Loucy (cell line): ENCODE measurements at regions not wholly inside any gene's neighbourhood (a gene's known extent, or its start where the extent isn't known, plus 50 kb on each side); places are given as distances from the start of the nearest gene placed in this dataset.

Experiments
- H2AFZ ChIP-seq: fragments of 200-600 bp; sonication (generic); 2 replicates; pipeline ENCODE4 v1.6.0; 2016; ENCODE audit warnings: antibody characterized with exemption, mild to moderate bottlenecking, low read length, moderate library complexity
- H3F3A ChIP-seq: fragments of 200-600 bp; 2 replicates; pipeline ENCODE4 v1.6.0; 2016; ENCODE audit warnings: antibody characterized with exemption, low read depth, mild to moderate bottlenecking
- H3K27me3 ChIP-seq: fragments of 200-600 bp; sonication (generic); 2 replicates; pipeline ENCODE4 v1.6.1; 2014; ENCODE audit warnings: low read length, mild to moderate bottlenecking; ENCODE audit not compliant: insufficient read depth, poor library complexity, severe bottlenecking
- H3K36me3 ChIP-seq: fragments of 200-600 bp; sonication (generic); 2 replicates; pipeline ENCODE4 v1.6.1; 2016; ENCODE audit warnings: low read length; ENCODE audit not compliant: insufficient read depth
- H3K4me1 ChIP-seq: fragments of 200-600 bp; sonication (generic); 2 replicates; pipeline ENCODE4 v1.5.1; 2014; ENCODE audit warnings: low read length, mild to moderate bottlenecking; ENCODE audit not compliant: insufficient read depth, poor library complexity, severe bottlenecking
- H3K4me2 ChIP-seq: fragments of 200-600 bp; sonication (generic); 2 replicates; pipeline ENCODE4 v1.6.0; 2014; ENCODE audit warnings: antibody characterized with exemption, low read length, low read depth, mild to moderate bottlenecking; ENCODE audit not compliant: poor library complexity, severe bottlenecking
- H3K4me3 ChIP-seq: fragments of 200-600 bp; sonication (generic); 2 replicates; pipeline ENCODE4 v1.5.1; 2014; ENCODE audit warnings: low read length, mild to moderate bottlenecking, mixed read lengths; ENCODE audit not compliant: poor library complexity, severe bottlenecking
- H3K79me2 ChIP-seq: fragments of 200-600 bp; sonication (generic); 2 replicates; pipeline ENCODE4 v1.6.1; 2014; ENCODE audit warnings: low read length; ENCODE audit not compliant: insufficient read depth
- H3K9ac ChIP-seq: fragments of 200-600 bp; sonication (generic); 2 replicates; pipeline ENCODE4 v1.6.0; 2014; ENCODE audit warnings: mild to moderate bottlenecking, low read depth, low read length, moderate library complexity; ENCODE audit not compliant: poor library complexity, severe bottlenecking
- H3K9me2 ChIP-seq: fragments of 200-600 bp; sonication (generic); replicated peaks from 2 replicates; pipeline ENCODE4 v1.6.1; 2016; ENCODE audit warnings: low read depth, low read length, mixed read lengths
- H3K9me3 ChIP-seq: fragments of 200-600 bp; sonication (generic); 2 replicates; pipeline ENCODE4 v1.6.1; 2014; ENCODE audit warnings: mild to moderate bottlenecking, antibody characterized with exemption, low read length, low read depth; ENCODE audit not compliant: insufficient read depth
- H4K20me1 ChIP-seq: fragments of 200-600 bp; sonication (generic); 2 replicates; pipeline ENCODE4 v1.6.0; 2014; ENCODE audit warnings: antibody characterized with exemption, low read length, mild to moderate bottlenecking; ENCODE audit not compliant: insufficient read depth, poor library complexity, severe bottlenecking
- EZH2phosphoT487 ChIP-seq: fragments of 200-600 bp; IDR thresholded peaks from 2 replicates; pipeline ENCODE4 v1.6.1; 2018; ENCODE audit warnings: antibody characterized with exemption, mild to moderate bottlenecking, moderate library complexity, borderline replicate concordance
- TF ChIP-seq, protein P1 (sequence below): fragments of 200-600 bp; sonication (generic); conservative IDR thresholded peaks from 2 replicates; pipeline ENCODE4 v1.5.1; 2014; ENCODE audit warnings: mild to moderate bottlenecking, antibody characterized with exemption, low read length

DNA sequence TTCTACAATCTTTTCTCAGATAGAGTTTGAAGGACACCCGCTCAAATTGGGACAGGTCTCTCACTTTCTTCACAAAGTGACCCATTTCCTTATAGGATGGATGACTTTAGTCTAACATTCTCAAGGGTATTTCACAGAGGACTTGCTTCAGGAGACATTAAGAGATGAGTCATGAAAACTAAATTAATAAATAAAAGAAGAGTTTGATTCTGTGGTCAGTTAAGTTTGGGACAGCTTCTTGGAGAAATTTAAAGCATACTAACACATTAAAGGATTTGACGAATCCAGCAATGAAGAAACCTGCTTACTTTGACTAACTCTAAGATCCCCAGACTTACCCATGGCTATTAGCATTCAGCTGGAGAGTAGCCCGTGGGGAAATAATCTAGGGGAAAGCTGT, 95.6 kb upstream of the RAB3GAP2 start:
- Histone ChIP-seq H3K4me2 (no peak overlapping the region), H2AFZ (no peak overlapping the region), H3K27me3 (no peaks in the 10 kb centered on the region), H3F3A (no peaks in the 10 kb centered on the region), H3K9ac (no peak overlapping the region), H3K9me3 (no peaks in the 10 kb centered on the region), H4K20me1 (no peaks in the 10 kb centered on the region), H3K9me2 (no peaks in the 10 kb centered on the region), H3K4me1 (no peaks in the 10 kb centered on the region), H3K36me3 (no peaks in the 10 kb centered on the region), H3K4me3 (no peak overlapping the region), H3K79me2 (no peaks in the 10 kb centered on the region)
- TF ChIP-seq EZH2phosphoT487 = no peak
- TF ChIP-seq, protein P1, sequence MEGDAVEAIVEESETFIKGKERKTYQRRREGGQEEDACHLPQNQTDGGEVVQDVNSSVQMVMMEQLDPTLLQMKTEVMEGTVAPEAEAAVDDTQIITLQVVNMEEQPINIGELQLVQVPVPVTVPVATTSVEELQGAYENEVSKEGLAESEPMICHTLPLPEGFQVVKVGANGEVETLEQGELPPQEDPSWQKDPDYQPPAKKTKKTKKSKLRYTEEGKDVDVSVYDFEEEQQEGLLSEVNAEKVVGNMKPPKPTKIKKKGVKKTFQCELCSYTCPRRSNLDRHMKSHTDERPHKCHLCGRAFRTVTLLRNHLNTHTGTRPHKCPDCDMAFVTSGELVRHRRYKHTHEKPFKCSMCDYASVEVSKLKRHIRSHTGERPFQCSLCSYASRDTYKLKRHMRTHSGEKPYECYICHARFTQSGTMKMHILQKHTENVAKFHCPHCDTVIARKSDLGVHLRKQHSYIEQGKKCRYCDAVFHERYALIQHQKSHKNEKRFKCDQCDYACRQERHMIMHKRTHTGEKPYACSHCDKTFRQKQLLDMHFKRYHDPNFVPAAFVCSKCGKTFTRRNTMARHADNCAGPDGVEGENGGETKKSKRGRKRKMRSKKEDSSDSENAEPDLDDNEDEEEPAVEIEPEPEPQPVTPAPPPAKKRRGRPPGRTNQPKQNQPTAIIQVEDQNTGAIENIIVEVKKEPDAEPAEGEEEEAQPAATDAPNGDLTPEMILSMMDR = no peak

DNA sequence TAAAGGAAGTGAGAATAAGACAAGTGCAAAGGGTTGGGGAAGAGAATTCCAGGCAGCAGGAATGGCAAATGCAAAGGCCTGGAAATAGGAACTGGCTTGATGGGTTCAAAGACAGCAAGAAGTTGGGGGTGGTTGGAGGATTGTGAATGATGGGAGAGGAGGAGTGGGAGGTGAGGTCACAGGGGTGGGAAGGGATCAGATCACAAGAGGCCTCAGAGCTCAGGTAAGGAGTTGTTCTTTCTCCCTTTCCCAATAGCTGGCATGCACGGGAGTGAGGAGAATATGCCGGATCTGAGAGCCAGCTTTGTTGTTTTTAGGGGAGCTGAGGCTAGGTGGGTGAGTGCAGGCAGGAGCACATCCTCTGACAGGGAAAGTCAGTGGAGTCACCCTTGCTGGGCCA, 94.0 kb upstream of the RAB3GAP2 start:
- TF ChIP-seq EZH2phosphoT487 = no peak
- TF ChIP-seq, protein P1 = no peak
- no peak overlapping the region for H3K9ac ChIP-seq
- no peak overlapping the region for H3K4me2 ChIP-seq
- no peaks in the 10 kb centered on the region for H3K9me2 ChIP-seq
- no peaks in the 10 kb centered on the region for H4K20me1 ChIP-seq
- H3K36me3 ChIP-seq = no peaks in the 10 kb centered on the region
- no peaks in the 10 kb centered on the region for H3K27me3 ChIP-seq
- H3K79me2 ChIP-seq = no peaks in the 10 kb centered on the region
- H2AFZ ChIP-seq = no peak overlapping the region
- H3K4me3 ChIP-seq = no peak overlapping the region
- H3F3A ChIP-seq = no peaks in the 10 kb centered on the region
- H3K9me3 ChIP-seq = no peaks in the 10 kb centered on the region
- no peaks in the 10 kb centered on the region for H3K4me1 ChIP-seq

DNA sequence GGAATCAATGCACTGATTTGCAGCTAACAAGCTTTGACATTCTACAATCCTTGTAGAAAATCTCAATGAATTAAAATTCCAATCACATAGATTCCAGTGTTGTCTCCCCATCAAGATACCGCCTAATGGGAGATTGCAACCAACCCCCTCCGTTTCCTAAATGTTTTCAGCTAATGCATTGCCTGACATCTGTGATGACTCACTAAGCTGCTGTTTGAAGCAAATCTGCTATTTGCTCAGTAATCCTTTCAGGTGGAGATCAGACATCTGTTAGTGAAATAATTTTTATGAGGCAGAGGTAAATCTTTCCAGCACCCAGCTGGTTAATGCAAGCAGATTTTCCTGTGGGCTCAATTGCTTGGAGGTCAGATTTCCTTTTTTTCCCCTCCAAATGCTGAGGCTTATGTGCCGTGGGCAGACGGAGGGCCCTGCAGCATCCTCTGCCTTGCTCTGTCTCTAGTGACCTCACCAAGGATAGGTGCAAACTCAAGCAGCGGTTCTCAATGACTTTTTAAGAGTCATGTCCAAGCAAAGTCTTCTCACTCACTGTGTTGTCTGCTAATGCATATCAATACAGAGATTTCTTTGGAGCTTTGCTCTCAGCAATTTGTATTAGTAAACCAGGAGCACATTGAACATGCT, 91.1 kb upstream of the RAB3GAP2 start:
- Histone ChIP-seq H3K9me3 (no peaks in the 10 kb centered on the region), H3K36me3 (no peaks in the 10 kb centered on the region), H3K9me2 (no peaks in the 10 kb centered on the region), H3K4me1 (no peaks in the 10 kb centered on the region), H3K9ac (no peak overlapping the region), H3K4me3 (no peak overlapping the region), H3K4me2 (no peak overlapping the region), H3K27me3 (no peaks in the 10 kb centered on the region), H3K79me2 (no peaks in the 10 kb centered on the region), H3F3A (no peaks in the 10 kb centered on the region), H2AFZ (no peak overlapping the region), H4K20me1 (no peaks in the 10 kb centered on the region)
- TF ChIP-seq EZH2phosphoT487 = no peak
- TF ChIP-seq, protein P1 = no peak
